ENCODE measurements at regions not wholly inside any gene's neighbourhood (a gene's known extent, or its start where the extent isn't known, plus 50 kb on each side); places are given as distances from the start of the nearest gene placed in this dataset.

- TF ChIP-seq CTCF (IDR thresholded peaks at IDR 0.05), result no peak
- no peak for TF ChIP-seq POLR2A (IDR thresholded peaks at IDR 0.05)
Observed at GRCh38 chr1:83052865-83053264, 946.1 kb downstream of the TTLL7 start.
